Endothelial cell of umbilical vein (primary cell): ENCODE measurements at regions not wholly inside any gene's neighbourhood (a gene's known extent, or its start where the extent isn't known, plus 50 kb on each side); places are given as distances from the start of the nearest gene placed in this dataset.

Source experiments
- BruUV-seq: library from RNA; stranded (reverse); fragments of 400-500 nt; replicated peaks from 2 replicates; lab custom pipeline; 2021; lab: Mats Ljungman, UMichigan
- CTCF ChIA-PET: fragments of 300-600, 350-600 bp; sonication (Branson Sonifier 250); formaldehyde crosslinking; loops from one replicate; lab custom pipeline; 2021; ENCODE audit warnings: antibody characterized with exemption, inconsistent platforms; lab: Charles Lee
- POLR2A ChIA-PET: fragments of 300-600, 350-600 bp; sonication (Branson Sonifier 250); formaldehyde crosslinking; loops from one replicate; lab custom pipeline; 2021; ENCODE audit warnings: antibody characterized with exemption, inconsistent platforms; lab: Charles Lee
- DNase-seq: peaks from one replicate; pipeline ENCODE4 v3.0.0-alpha.2; 2011; ENCODE audit warnings: low read depth, low spot score
- FAIRE-seq: peaks from 2 replicates; lab custom pipeline; 2011; peaks lifted over from hg19 to GRCh38; lab: Jason Lieb, UNC
- H2AFZ ChIP-seq: 2 replicates; pipeline ENCODE4 v1.6.0; 2012; ENCODE audit warnings: low read depth, low read length, control low read depth, inconsistent platforms
- H3K27ac ChIP-seq: 2 replicates; pipeline ENCODE4 v1.5.1; 2011; ENCODE audit warnings: low read depth, mild to moderate bottlenecking, control low read depth, low read length, moderate library complexity; ENCODE audit not compliant: insufficient read depth
- H3K27me3 ChIP-seq, 2 experiments: 2 replicates each; pipeline versions ENCODE4 v1.6.0 to v1.6.1; 2011; ENCODE audit warnings: low read length in 2 of 2, mixed read lengths in 1 of 2; ENCODE audit not compliant: control insufficient read depth in 2 of 2, insufficient read depth in 2 of 2
- H3K36me3 ChIP-seq, 2 experiments: 2 replicates in 1 of 2; 3 replicates in 1 of 2; pipeline ENCODE4 v1.5.1; 2011; ENCODE audit warnings: low read length in 2 of 2, mild to moderate bottlenecking in 1 of 2, moderate library complexity in 1 of 2; ENCODE audit not compliant: control insufficient read depth in 2 of 2, insufficient read depth in 2 of 2; ENCODE audit errors: extremely low read depth in 1 of 2
- H3K4me1 ChIP-seq: 3 replicates; pipeline ENCODE4 v1.5.1; 2011; ENCODE audit warnings: mild to moderate bottlenecking, low read length; ENCODE audit not compliant: control insufficient read depth, insufficient read depth; ENCODE audit errors: extremely low read depth
- H3K4me2 ChIP-seq: 2 replicates; pipeline ENCODE4 v1.6.1; 2011; ENCODE audit warnings: low read length, control low read depth, mixed read lengths; ENCODE audit not compliant: insufficient read depth
- H3K4me3 ChIP-seq, 3 experiments: fragments of 200-600 bp in 1 of 3; sonication (generic), shearing (Covaris generic) in 1 of 3; replicated peaks in 1 of 3; 2 replicates each; pipeline ENCODE4 v1.5.1; 2011 to 2016; ENCODE audit warnings: control low read depth in 3 of 3, low read length in 3 of 3, mild to moderate bottlenecking in 2 of 3, inconsistent platforms in 1 of 3, low read depth in 1 of 3, moderate library complexity in 1 of 3; ENCODE audit not compliant: insufficient read depth in 1 of 3
- H3K79me2 ChIP-seq: 2 replicates; pipeline ENCODE4 v1.6.0; 2012; ENCODE audit warnings: low read length, inconsistent platforms; ENCODE audit not compliant: control insufficient read depth, insufficient read depth
- H3K9ac ChIP-seq: replicated peaks from 2 replicates; pipeline ENCODE3; 2011; ENCODE audit warnings: low read length, control low read depth; ENCODE audit not compliant: insufficient read depth; ENCODE audit errors: extremely low read depth
- H3K9me1 ChIP-seq: replicated peaks from 3 replicates; pipeline ENCODE4 v1.6.0; 2011; ENCODE audit warnings: mild to moderate bottlenecking, low read length; ENCODE audit not compliant: control insufficient read depth, insufficient read depth; ENCODE audit errors: extremely low read depth
- H3K9me3 ChIP-seq: replicated peaks from 2 replicates; pipeline ENCODE4 v1.5.1; 2012; ENCODE audit warnings: low read length, inconsistent platforms; ENCODE audit not compliant: control insufficient read depth, insufficient read depth
- H4K20me1 ChIP-seq: replicated peaks from 2 replicates; pipeline ENCODE3; 2011; ENCODE audit warnings: mild to moderate bottlenecking, low read length; ENCODE audit not compliant: control insufficient read depth, insufficient read depth; ENCODE audit errors: extremely low read depth
- CTCF ChIP-seq, 2 donors: IDR thresholded peaks; 1 replicate in 1 of 2; 2 replicates in 1 of 2; pipeline ENCODE4 v1.5.1; 2011; ENCODE audit warnings: low read length in 2 of 2, mild to moderate bottlenecking in 2 of 2, moderate library complexity in 2 of 2, control low read depth in 1 of 2, inconsistent platforms in 1 of 2, low read depth in 1 of 2; ENCODE audit not compliant: insufficient read depth in 1 of 2; ENCODE audit errors: extremely low read depth in 1 of 2
- EZH2 ChIP-seq: IDR thresholded peaks from 2 replicates; pipeline ENCODE4 v1.6.1; 2012; ENCODE audit warnings: borderline replicate concordance, low read depth, mild to moderate bottlenecking, moderate library complexity, low read length, inconsistent platforms; ENCODE audit not compliant: severe bottlenecking
- FOS ChIP-seq: IDR thresholded peaks from 2 replicates; pipeline ENCODE4 v1.6.1; 2011; ENCODE audit warnings: mild to moderate bottlenecking, low read length, moderate library complexity, borderline replicate concordance; ENCODE audit not compliant: insufficient read depth
- GATA2 ChIP-seq: IDR thresholded peaks from 2 replicates; pipeline ENCODE4 v1.7.0; 2011; ENCODE audit warnings: low read depth, mild to moderate bottlenecking, moderate library complexity, mixed read lengths, low read length; ENCODE audit not compliant: insufficient read length, insufficient read depth
- JUN ChIP-seq: IDR thresholded peaks from 2 replicates; pipeline ENCODE4 v1.6.1; 2011; ENCODE audit warnings: borderline replicate concordance, low read depth; ENCODE audit not compliant: insufficient read length, insufficient read depth
- MAX ChIP-seq: IDR thresholded peaks from 2 replicates; pipeline ENCODE4 v1.6.1; 2011; ENCODE audit not compliant: insufficient read depth, insufficient read length
- MYC ChIP-seq: IDR thresholded peaks from one replicate; pipeline ENCODE4 v1.6.1; 2011; ENCODE audit warnings: mild to moderate bottlenecking, low read depth, low read length
- POLR2A ChIP-seq: IDR thresholded peaks from 2 replicates; pipeline ENCODE4 v1.6.1; 2012; ENCODE audit warnings: low read depth, mild to moderate bottlenecking, control low read depth, low read length
- POLR2AphosphoS5 ChIP-seq: IDR thresholded peaks from 2 replicates; pipeline ENCODE4 v1.6.1; 2012; ENCODE audit warnings: low read depth, mild to moderate bottlenecking, control low read depth, low read length, moderate library complexity; ENCODE audit not compliant: insufficient read depth
- dilution Hi-C: fragments of 300-500 bp; cut with MboI; formaldehyde crosslinking; loops from one replicate; pipeline ENCODE4 v1.15.0; 2019; ENCODE audit warnings: low sequenced_read_pairs; ENCODE audit not compliant: extremely low pct_ligation_motif_present
- intact Hi-C: fragments of 100-400 bp; cut with micrococcal nuclease; formaldehyde crosslinking; loops from one replicate; pipeline ENCODE4 v1.10.0; 2022

- Histone ChIP-seq H3K9me1 (no peaks in the 10 kb centered on the region), H3K27ac (no peak overlapping the region), H3K4me2 (no peak overlapping the region), H3K79me2 (peaks cover 2% of the 10 kb centered on the region), H3K4me3 (no peak overlapping the region), H3K36me3 (no peaks in the 10 kb centered on the region), H3K4me1 (peaks cover 17% of the 10 kb centered on the region), H2AFZ (no peak overlapping the region), H4K20me1 (no peaks in the 10 kb centered on the region), H3K27me3 (no peaks in the 10 kb centered on the region), H3K9me3 (no peaks in the 10 kb centered on the region), H3K9ac (no peak overlapping the region)
- FAIRE-seq: no peak
- POLR2A ChIA-PET: interaction anchor here (0.7 kb wide), 1 partner anchor 350 kb away, joined by 6 read pairs; no protein-coding TSS in a partner anchor
- BruUV-seq: no TSS peak
- no peak for DNase-seq
- intact Hi-C loops: no loop called here
- dilution Hi-C loops: no loop called here
- no peak for TF ChIP-seq FOS
- CTCF ChIA-PET: interaction anchor here (0.8 to 9.7 kb wide), 10 partner anchors 9 to 227 kb away, joined by 3 to 223 read pairs (median 4); no protein-coding TSS in a partner anchor
These were observed 143.3 kb downstream of the SMAD6 start for GRCh38 chr15:66845266-66845785.

GRCh38 chr15:66846031-66846430, 144.0 kb downstream of the SMAD6 start:
- FAIRE-seq (no peak), DNase-seq (no peak)
- Histone ChIP-seq H2AFZ (no peak overlapping the region), H3K9ac (no peak overlapping the region), H3K4me2 (no peak overlapping the region), H3K27ac (no peak overlapping the region), H3K9me1 (no peaks in the 10 kb centered on the region), H3K9me3 (no peaks in the 10 kb centered on the region), H3K27me3 (no peaks in the 10 kb centered on the region), H3K4me3 (no peak overlapping the region), H3K4me1 (peaks cover 24% of the 10 kb centered on the region), H3K79me2 (peaks cover 2% of the 10 kb centered on the region), H4K20me1 (no peaks in the 10 kb centered on the region), H3K36me3 (no peaks in the 10 kb centered on the region)
- intact Hi-C loops: no loop called here
- POLR2A ChIA-PET: no interaction called here
- TF ChIP-seq GATA2 (no peak), CTCF (IDR thresholded peaks at IDR 0.05; ENCODE audit: extremely low read depth in 1 of 2, insufficient read depth in 1 of 2, low read depth in 1 of 2, low read length in 2 of 2) (no peak), POLR2AphosphoS5 (no peak), MAX (no peak), MYC (no peak), POLR2A (no peak), FOS (no peak), JUN (no peak), EZH2 (no peak)
- no TSS peak for BruUV-seq
- dilution Hi-C loops: no loop called here
- CTCF ChIA-PET: interaction anchor here (0.5 to 9.7 kb wide), 9 partner anchors 10 to 244 kb away, joined by 3 to 223 read pairs (median 3); no protein-coding TSS in a partner anchor
